ENCODE measurements at regions not wholly inside any gene's neighbourhood (a gene's known extent, or its start where the extent isn't known, plus 50 kb on each side); places are given as distances from the start of the nearest gene placed in this dataset.

- Histone ChIP-seq H3K9me3 (ENCODE audit: control insufficient read depth, low read length) (no peaks in the 10 kb centered on the region), H3K36me3 (ENCODE audit: control insufficient read depth, insufficient read depth, low read length) (no peaks in the 10 kb centered on the region), H3K4me1 (ENCODE audit: control insufficient read depth, insufficient read depth, low read length, poor library complexity, severe bottlenecking) (no peaks in the 10 kb centered on the region), H3K4me3 (ENCODE audit: insufficient read depth, low read depth, low read length, poor library complexity, severe bottlenecking) (no peak overlapping the region), H3K27ac (ENCODE audit: insufficient read depth, low read length, poor library complexity, severe bottlenecking) (no peak overlapping the region), H3K27me3 (replicated peaks; ENCODE audit: control insufficient read depth, insufficient read depth, low read length, poor library complexity, severe bottlenecking) (no peaks in the 10 kb centered on the region)
- DNase-seq, result no peak
Measured at GRCh38 chr15:45884755-45885445, 250.1 kb downstream of the SQOR start.

GRCh38 chr15:45885801-45886200 lies 251.0 kb downstream of the SQOR start:
- DNase-seq, result no peak
- no peaks in the 10 kb centered on the region for H3K9me3 ChIP-seq (ENCODE audit: control insufficient read depth, low read length)
- no peak overlapping the region for H3K27ac ChIP-seq (ENCODE audit: insufficient read depth, low read length, poor library complexity, severe bottlenecking)
- no peaks in the 10 kb centered on the region for H3K27me3 ChIP-seq (replicated peaks; ENCODE audit: control insufficient read depth, insufficient read depth, low read length, poor library complexity, severe bottlenecking)
- no peaks in the 10 kb centered on the region for H3K4me1 ChIP-seq (ENCODE audit: control insufficient read depth, insufficient read depth, low read length, poor library complexity, severe bottlenecking)
- no peaks in the 10 kb centered on the region for H3K36me3 ChIP-seq (ENCODE audit: control insufficient read depth, insufficient read depth, low read length)
- H3K4me3 ChIP-seq (ENCODE audit: insufficient read depth, low read depth, low read length, poor library complexity, severe bottlenecking), result no peak overlapping the region

DNA sequence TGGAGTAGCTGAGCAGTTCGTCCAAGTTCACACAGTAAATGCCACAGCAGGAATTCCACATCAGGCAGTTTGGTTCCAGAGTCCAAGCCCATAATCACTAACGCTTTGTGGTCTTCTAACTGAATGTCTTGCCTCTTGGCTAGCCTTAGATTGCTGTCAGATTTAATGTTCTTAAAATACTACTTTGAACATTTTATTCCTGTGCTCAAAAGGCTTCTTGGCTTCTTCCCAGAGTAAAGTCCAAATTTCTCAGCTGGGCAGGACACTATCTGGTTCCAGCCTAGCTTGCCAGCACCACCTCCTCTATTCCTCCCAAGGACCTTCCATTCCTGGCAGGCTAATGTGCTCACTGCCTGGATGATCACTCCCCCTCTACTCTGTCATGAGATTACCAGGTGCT lies 256.9 kb downstream of the SQOR start:
- H3K4me3 ChIP-seq (ENCODE audit: insufficient read depth, low read depth, low read length, poor library complexity, severe bottlenecking), result no peak overlapping the region
- no peak for DNase-seq
- H3K36me3 ChIP-seq (ENCODE audit: control insufficient read depth, insufficient read depth, low read length), result no peaks in the 10 kb centered on the region
- H3K27me3 ChIP-seq (replicated peaks; ENCODE audit: control insufficient read depth, insufficient read depth, low read length, poor library complexity, severe bottlenecking), result no peaks in the 10 kb centered on the region
- H3K27ac ChIP-seq (ENCODE audit: insufficient read depth, low read length, poor library complexity, severe bottlenecking), result no peak overlapping the region
- no peaks in the 10 kb centered on the region for H3K9me3 ChIP-seq (ENCODE audit: control insufficient read depth, low read length)
- no peaks in the 10 kb centered on the region for H3K4me1 ChIP-seq (ENCODE audit: control insufficient read depth, insufficient read depth, low read length, poor library complexity, severe bottlenecking)

GRCh38 chr15:45892182-45892581 lies 257.4 kb downstream of the SQOR start:
- no peak overlapping the region for H3K27ac ChIP-seq (ENCODE audit: insufficient read depth, low read length, poor library complexity, severe bottlenecking)
- no peak overlapping the region for H3K4me3 ChIP-seq (ENCODE audit: insufficient read depth, low read depth, low read length, poor library complexity, severe bottlenecking)
- H3K9me3 ChIP-seq (ENCODE audit: control insufficient read depth, low read length), result no peaks in the 10 kb centered on the region
- no peaks in the 10 kb centered on the region for H3K4me1 ChIP-seq (ENCODE audit: control insufficient read depth, insufficient read depth, low read length, poor library complexity, severe bottlenecking)
- H3K27me3 ChIP-seq (replicated peaks; ENCODE audit: control insufficient read depth, insufficient read depth, low read length, poor library complexity, severe bottlenecking), result no peaks in the 10 kb centered on the region
- DNase-seq, result no peak
- no peaks in the 10 kb centered on the region for H3K36me3 ChIP-seq (ENCODE audit: control insufficient read depth, insufficient read depth, low read length)

- no peak overlapping the region for H3K27ac ChIP-seq (ENCODE audit: insufficient read depth, low read length, poor library complexity, severe bottlenecking)
- H3K36me3 ChIP-seq (ENCODE audit: control insufficient read depth, insufficient read depth, low read length), result no peaks in the 10 kb centered on the region
- DNase-seq, result no peak
- H3K9me3 ChIP-seq (ENCODE audit: control insufficient read depth, low read length), result no peaks in the 10 kb centered on the region
- no peaks in the 10 kb centered on the region for H3K27me3 ChIP-seq (replicated peaks; ENCODE audit: control insufficient read depth, insufficient read depth, low read length, poor library complexity, severe bottlenecking)
- no peaks in the 10 kb centered on the region for H3K4me1 ChIP-seq (ENCODE audit: control insufficient read depth, insufficient read depth, low read length, poor library complexity, severe bottlenecking)
- H3K4me3 ChIP-seq (ENCODE audit: insufficient read depth, low read depth, low read length, poor library complexity, severe bottlenecking), result no peak overlapping the region
Measured at GRCh38 chr15:45903283-45903682, 268.5 kb downstream of the SQOR start.

DNA sequence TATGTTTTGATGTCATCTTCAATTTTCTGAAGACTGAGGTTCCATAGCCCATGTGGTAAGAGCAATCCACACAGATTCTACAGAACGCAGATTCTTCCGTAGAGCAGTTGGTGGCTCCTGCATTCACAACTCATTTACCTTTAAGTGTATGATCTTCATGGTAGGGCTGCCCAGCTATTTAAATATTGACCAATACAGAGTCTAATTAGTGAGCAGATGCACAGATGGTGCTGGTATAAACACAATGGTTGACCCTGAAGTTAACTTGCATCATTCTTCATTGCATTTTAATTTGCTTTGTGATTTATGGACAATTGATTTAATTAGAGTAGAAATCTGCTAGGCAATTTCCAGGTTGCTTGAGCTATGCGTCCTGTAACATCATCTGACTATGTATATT lies 269.2 kb downstream of the SQOR start:
- H3K36me3 ChIP-seq (ENCODE audit: control insufficient read depth, insufficient read depth, low read length), result no peaks in the 10 kb centered on the region
- H3K4me3 ChIP-seq (ENCODE audit: insufficient read depth, low read depth, low read length, poor library complexity, severe bottlenecking), result no peak overlapping the region
- no peak overlapping the region for H3K27ac ChIP-seq (ENCODE audit: insufficient read depth, low read length, poor library complexity, severe bottlenecking)
- H3K27me3 ChIP-seq (replicated peaks; ENCODE audit: control insufficient read depth, insufficient read depth, low read length, poor library complexity, severe bottlenecking), result no peaks in the 10 kb centered on the region
- no peaks in the 10 kb centered on the region for H3K4me1 ChIP-seq (ENCODE audit: control insufficient read depth, insufficient read depth, low read length, poor library complexity, severe bottlenecking)
- no peak for DNase-seq
- no peaks in the 10 kb centered on the region for H3K9me3 ChIP-seq (ENCODE audit: control insufficient read depth, low read length)

DNA sequence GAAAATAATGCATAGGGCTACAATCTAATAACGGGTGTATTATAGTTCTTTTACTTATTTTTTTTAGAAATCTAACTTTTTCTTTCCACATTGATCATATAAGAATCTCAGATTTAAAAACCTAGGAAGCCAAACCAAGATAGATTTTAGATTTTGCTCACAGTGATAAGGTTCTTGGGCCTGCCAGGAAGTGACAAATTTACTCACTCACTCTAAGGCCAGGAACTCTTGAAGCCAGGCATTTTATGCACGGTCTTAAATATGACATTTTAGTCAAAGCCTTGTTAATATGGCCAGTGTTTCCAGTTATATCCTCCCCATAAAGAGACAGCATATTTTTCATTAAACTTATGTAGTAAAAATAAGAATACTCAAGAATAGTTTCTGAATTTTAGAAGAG lies 271.4 kb downstream of the SQOR start:
- Histone ChIP-seq H3K4me3 (ENCODE audit: insufficient read depth, low read depth, low read length, poor library complexity, severe bottlenecking) (no peak overlapping the region), H3K36me3 (ENCODE audit: control insufficient read depth, insufficient read depth, low read length) (no peaks in the 10 kb centered on the region), H3K27ac (ENCODE audit: insufficient read depth, low read length, poor library complexity, severe bottlenecking) (no peak overlapping the region), H3K4me1 (ENCODE audit: control insufficient read depth, insufficient read depth, low read length, poor library complexity, severe bottlenecking) (no peaks in the 10 kb centered on the region), H3K9me3 (ENCODE audit: control insufficient read depth, low read length) (no peaks in the 10 kb centered on the region), H3K27me3 (replicated peaks; ENCODE audit: control insufficient read depth, insufficient read depth, low read length, poor library complexity, severe bottlenecking) (no peaks in the 10 kb centered on the region)
- no peak for DNase-seq

GRCh38 chr15:45910671-45911070 lies 275.8 kb downstream of the SQOR start:
- no peaks in the 10 kb centered on the region for H3K27me3 ChIP-seq (replicated peaks; ENCODE audit: control insufficient read depth, insufficient read depth, low read length, poor library complexity, severe bottlenecking)
- DNase-seq, result no peak
- no peak overlapping the region for H3K4me3 ChIP-seq (ENCODE audit: insufficient read depth, low read depth, low read length, poor library complexity, severe bottlenecking)
- no peaks in the 10 kb centered on the region for H3K4me1 ChIP-seq (ENCODE audit: control insufficient read depth, insufficient read depth, low read length, poor library complexity, severe bottlenecking)
- no peaks in the 10 kb centered on the region for H3K36me3 ChIP-seq (ENCODE audit: control insufficient read depth, insufficient read depth, low read length)
- H3K9me3 ChIP-seq (ENCODE audit: control insufficient read depth, low read length), result no peaks in the 10 kb centered on the region
- H3K27ac ChIP-seq (ENCODE audit: insufficient read depth, low read length, poor library complexity, severe bottlenecking), result no peak overlapping the region

- Histone ChIP-seq H3K9me3 (ENCODE audit: control insufficient read depth, low read length) (no peaks in the 10 kb centered on the region), H3K4me3 (ENCODE audit: insufficient read depth, low read depth, low read length, poor library complexity, severe bottlenecking) (no peak overlapping the region), H3K27me3 (replicated peaks; ENCODE audit: control insufficient read depth, insufficient read depth, low read length, poor library complexity, severe bottlenecking) (no peaks in the 10 kb centered on the region), H3K27ac (ENCODE audit: insufficient read depth, low read length, poor library complexity, severe bottlenecking) (no peak overlapping the region), H3K36me3 (ENCODE audit: control insufficient read depth, insufficient read depth, low read length) (no peaks in the 10 kb centered on the region), H3K4me1 (ENCODE audit: control insufficient read depth, insufficient read depth, low read length, poor library complexity, severe bottlenecking) (no peaks in the 10 kb centered on the region)
- DNase-seq, result no peak
Measured at GRCh38 chr15:45913451-45913850, 278.6 kb downstream of the SQOR start.

DNA sequence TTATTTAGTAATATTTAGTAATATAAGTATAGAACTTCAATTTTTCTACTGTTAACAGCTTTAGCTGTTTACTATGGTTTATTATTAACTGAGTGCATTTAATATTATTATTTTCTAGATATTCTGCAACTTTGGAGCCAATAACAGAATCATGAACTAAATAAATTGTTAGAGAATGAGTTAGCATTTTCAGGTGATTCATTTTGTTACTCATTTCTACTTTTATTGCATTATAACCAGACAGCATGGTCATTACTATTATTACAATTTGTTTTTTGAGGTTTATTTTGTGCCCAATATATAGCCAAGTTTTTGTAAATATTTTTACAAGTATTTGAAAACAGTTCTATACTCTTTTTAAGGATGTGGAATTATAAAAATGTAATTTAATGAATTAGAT lies 279.6 kb downstream of the SQOR start:
- Histone ChIP-seq H3K9me3 (ENCODE audit: control insufficient read depth, low read length) (no peaks in the 10 kb centered on the region), H3K36me3 (ENCODE audit: control insufficient read depth, insufficient read depth, low read length) (no peaks in the 10 kb centered on the region), H3K4me3 (ENCODE audit: insufficient read depth, low read depth, low read length, poor library complexity, severe bottlenecking) (no peak overlapping the region), H3K27me3 (replicated peaks; ENCODE audit: control insufficient read depth, insufficient read depth, low read length, poor library complexity, severe bottlenecking) (no peaks in the 10 kb centered on the region), H3K4me1 (ENCODE audit: control insufficient read depth, insufficient read depth, low read length, poor library complexity, severe bottlenecking) (no peaks in the 10 kb centered on the region), H3K27ac (ENCODE audit: insufficient read depth, low read length, poor library complexity, severe bottlenecking) (no peak overlapping the region)
- DNase-seq, result no peak
